Esophagus mucosa (tissue), 1 donor: ENCODE measurements at regions not wholly inside any gene's neighbourhood (a gene's known extent, or its start where the extent isn't known, plus 50 kb on each side); places are given as distances from the start of the nearest gene placed in this dataset.

ENCODE experiments used
- ATAC-seq: fragments of 200-7000 bp; cut with Tn5 transposase; one replicate; pipeline ENCODE4 v1.9.1; 2020
- donor health status: DM: yes; HTN: yes; CAD: no.

DNA sequence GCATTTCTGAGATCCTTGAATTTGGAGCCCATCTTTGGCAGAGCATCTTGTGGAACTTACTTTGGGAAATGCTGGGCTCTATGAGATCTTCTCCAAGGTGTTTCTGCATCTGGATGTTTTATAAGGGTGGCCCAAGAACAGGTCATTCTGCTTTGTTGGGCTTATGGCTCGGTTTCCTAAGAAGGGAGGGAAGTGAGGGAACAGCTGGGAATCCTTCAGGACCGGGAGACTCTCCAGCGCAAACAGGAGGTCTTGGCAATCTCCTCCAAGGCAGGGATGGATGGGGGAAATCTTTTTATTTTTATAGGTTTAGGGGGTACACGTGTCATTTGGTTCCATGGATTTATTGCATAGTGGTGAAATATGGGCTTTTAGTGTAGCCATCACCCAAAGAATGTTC lies 54.7 kb downstream of the IRX3 start:
- ATAC-seq = no peak

DNA sequence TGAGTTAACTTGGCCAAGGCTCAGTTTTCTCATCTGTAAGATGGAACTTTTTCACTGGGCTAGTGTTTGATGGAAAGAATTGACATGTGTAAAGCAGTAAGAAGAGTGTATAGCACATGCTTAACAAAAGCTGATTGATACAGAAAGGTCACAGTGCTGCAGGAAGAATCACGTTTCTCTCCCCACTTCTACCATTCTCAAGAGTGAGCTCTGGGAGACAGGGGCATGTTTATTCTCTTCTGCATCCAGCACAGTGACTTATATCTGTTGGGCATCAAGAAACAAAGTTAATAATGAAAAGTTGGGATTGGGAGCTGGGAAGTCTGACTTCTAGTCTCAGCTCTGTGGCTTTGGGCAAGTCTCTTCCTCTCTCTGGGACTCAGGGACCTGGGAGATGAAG lies 55.3 kb downstream of the IRX3 start:
- no peak for ATAC-seq

DNA sequence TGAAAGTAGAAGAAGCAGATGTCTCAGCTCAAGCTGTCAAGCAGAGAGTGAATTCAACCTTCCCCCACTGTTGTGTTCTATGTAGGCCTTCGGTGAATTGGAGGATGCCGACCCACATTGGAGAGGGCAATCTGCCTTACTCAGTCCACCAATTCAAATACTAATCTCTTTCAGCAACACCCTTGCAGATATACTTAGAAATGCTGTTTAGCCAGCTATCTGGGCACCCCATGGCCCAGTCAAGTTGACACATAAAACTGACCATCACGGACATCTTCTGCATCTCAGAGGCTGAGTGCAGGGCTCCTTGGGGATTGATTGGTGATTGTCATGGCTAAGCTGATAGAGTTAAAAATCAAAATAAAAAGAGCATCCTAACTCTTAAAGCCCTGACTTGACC lies 58.3 kb downstream of the IRX3 start:
- ATAC-seq = no peak

DNA sequence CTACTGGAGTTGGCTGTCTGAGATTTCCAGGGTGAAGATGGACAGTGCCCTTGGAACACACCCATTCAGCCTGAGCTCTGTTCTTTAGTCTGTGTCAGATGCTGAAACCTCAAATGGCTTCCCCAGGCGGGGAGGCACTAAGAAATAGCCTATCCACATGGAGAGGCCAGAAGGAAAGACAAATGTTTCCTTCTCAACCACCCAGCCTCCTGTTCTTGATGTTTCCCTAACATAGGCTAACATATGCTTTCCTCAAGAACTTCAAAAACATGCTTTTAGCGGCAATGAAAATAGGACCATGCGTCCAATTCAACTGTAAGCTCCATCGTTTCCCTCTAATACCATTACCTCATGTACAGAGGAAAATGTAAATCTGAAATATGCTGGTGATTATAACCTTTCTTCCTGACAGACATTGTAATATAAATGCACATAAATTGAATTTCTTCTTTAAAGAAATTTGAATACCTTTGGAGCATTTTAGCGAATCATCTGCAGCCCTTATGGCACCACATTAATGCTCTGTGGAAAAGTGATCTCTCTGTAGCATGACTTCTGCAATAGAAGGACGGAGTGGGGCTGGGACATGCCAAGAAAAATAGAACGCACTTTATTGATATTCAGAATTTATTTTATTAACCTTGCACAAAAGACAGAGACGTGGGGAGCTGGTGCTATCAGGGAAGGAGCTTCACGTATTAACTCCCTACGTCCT lies 60.1 kb downstream of the IRX3 start:
- ATAC-seq = no peak

DNA sequence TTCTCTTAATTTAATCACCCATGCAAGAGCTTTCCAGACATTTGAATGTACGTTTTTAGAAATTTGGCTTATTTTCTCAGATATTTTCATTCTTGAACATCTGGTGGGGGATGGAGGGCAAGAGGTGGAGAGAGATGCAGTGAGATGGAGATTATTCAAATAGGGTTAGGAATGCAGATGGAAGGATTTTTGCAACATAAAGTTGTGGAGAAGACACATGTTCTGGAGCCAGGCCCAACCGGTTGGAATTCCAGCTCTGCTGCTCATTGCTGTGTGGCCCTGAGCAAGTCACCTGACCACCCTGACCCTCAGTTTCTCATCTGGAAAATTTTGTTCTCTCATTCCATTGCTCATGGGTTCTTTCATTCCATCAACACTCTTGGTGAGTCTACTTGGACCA lies 66.9 kb downstream of the IRX3 start:
- ATAC-seq = no peak

DNA sequence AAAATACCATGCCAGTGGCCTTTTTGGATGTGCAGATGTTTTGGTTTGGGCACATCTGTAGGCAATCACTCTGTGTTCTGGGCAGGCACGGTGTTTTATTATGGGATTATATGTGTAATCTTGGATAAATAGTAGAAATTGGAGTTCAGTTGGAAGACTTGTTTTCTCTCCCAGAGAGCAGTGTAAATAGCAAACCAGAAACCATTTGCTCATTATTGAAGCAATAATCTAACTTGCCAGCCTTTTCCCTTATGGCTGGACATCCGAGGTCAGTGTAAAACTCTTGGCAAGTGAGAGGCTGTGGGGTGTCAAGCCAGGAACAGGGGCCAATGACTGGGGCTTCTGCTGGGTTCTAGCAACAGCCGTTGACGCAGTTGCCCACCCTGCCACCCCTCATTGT lies 69.9 kb downstream of the IRX3 start:
- ATAC-seq = no peak

DNA sequence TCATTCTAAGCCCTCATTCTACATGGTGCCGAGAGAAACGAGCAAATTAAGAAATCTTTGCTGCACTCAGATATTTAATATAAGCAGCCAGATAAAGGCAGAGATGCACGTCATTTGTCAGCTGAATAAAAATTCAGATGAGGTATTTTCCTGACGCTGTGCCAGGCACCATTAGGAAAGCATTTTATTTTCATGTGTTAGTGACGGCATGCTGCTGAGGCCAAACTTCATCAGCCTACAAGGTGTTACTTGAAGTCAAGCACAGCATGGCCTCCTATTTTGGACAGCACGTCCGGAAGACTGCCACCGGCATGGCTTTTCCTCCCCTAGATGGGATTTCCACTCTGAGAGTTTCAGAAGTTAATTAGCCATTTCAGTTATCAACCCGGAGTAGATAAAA lies 70.3 kb downstream of the IRX3 start:
- ATAC-seq = no peak

DNA sequence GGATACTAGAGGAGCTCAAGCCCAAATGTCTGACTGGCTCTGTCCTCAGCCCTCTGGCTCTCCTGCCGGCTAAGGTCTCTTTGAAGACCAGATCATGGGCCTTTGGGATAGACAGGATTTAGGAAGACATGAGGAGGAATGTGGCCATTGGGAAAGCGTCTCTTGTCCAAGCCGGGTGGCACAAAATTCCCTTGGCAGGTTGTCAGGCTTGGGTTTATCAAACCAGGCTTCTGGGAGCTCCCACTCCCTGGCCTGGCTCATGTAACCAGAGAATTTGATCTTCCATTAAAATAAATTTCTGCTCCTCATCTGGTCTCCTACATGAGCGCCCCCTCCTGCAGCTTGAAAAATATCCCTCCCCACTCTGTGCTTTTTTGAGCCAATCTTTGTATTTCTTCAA lies 71.1 kb downstream of the IRX3 start:
- ATAC-seq = no peak

DNA sequence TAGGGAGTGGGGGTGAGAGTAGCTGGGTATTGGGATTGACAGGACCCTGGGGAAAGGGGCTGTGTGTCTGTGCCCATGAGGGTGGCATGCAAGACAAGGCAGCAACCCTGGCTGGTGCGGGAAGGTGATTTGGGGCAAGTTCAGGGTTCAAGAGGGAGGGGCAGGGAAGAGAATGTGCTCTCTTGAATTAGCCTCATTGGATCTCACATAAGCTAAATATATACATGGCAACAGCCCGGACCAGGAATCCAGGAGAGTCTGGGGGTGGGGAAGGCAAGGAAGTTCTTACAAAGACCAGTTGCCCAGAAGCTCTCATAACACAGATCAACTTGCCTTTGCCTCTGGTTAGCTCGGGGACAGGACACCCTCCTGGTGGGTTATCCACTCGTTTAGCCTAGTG lies 73.3 kb downstream of the IRX3 start:
- no peak for ATAC-seq

DNA sequence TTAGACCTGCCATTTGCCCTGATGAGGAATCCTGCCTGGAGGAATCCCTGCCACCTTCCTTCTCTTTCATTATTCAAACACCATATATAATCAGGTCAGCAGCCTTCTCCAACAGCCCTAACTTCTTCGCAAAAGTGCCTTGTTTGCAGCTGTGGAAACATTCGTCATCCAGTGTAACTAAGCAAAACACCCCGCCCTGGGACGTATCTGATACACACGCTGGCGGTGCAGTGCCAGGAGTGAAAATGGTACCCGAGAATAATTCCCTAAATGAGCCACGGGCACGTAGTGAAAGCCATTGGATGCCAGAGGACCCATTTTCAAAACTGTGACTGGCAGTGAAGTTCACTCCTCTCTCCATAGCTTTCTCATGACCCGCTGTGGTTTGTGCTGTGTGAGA lies 73.7 kb downstream of the IRX3 start:
- no peak for ATAC-seq

DNA sequence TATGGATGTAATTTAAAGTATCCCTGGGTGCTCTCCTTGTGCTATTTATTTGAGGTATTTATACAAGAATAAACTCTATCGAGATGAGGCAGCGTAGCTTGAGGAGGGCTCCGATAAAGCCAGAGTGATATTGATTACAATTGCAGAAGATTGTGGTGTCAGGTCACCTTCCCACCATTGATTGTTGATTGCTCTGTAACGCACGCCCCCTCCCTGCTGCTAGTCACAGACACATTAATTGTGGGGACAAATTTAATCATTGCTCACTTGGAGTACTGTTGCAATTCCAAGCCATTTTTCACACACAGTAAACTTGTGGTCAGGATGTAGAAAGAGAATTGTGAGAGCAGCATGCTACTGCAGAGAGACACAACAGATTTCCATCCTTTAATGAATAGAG lies 75.4 kb downstream of the IRX3 start:
- ATAC-seq = no peak

DNA sequence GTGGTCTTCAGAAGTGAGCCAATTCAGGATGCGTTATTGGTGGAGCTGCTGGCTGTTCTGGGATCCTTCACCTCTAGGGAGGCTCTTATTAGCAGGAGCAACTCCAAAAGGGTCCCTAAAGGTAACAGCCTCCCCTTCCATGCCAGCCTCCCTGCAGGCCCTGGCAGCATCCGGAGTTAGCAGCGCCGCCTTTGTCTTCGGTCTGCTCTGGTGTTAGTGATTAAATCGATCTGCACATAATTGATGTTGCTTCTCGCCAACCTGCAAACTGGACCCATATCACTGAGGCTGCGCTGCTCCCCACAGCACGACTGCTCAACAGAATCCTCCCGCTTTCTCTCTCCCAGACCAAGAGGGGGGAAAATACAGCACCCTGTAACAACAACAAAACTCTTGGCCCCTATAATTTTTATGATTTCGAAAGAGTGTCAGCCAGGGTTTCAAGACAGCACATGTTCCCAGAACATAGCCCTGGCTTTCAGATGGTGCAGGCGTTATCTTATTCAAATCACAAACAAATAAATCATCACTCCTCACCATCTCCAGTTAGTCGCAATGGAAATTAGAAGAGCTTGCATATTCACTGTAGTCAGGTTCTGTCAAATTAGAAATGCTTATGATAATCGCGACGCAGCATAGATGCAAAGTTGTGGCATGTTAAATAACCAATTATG lies 76.0 kb downstream of the IRX3 start:
- no peak for ATAC-seq

DNA sequence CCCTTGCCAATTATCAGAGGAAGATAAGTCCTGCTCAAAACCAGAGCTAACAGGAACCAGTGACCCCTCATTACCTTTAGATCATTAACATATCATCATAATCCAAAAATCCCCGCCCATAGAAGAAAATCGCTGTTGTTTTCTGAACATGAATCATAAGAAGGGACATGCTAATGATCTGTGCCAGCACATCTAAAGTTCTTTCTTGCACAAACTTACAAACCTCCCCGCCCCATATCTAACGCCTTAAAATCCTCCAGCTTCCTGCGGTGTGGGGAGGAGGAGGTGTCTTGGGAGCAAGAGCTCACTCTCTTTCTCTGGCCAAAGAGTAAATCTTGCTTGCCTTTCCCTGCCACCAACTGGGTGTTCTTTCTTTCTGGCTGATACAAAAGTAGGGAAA lies 78.3 kb downstream of the IRX3 start:
- peak; percentile 70 for ATAC-seq

DNA sequence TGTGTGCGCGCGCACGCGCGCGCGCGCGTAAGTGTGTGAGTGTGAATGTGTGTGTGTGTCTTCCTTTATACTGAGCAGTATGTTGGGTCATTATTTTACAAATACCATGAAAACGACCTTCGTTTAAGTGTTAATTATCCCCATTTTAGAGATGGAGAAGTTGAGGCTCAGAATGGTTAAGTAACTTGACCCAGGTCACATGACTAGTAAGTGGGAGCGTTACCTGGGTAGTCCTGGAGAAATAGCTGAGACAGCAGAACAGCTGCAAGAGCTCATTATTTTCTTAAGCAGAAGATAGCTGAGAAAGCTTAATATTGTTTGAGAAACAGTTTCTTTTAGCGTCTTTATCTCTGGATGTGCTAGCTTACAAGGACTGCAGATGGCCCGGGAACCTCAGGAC lies 78.8 kb downstream of the IRX3 start:
- ATAC-seq = no peak

DNA sequence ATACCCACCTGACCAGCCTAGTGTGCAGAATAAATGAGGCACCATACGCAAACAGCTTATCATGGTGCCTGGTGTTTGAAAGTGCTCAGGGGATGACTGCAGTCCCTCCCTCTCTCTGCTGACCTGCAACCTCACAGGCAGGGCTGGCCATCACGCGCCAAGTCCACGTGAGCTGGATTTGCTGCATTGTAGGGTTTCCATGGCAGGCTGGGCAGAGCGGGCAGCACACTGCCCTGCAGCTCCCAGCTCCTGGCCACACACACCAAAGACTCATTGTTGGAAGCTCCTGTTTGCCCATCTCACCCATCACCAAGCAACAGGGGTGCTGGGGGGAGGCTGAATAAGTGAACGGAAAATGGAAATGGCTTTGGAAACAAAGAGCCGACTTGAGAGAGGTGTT lies 81.8 kb downstream of the IRX3 start:
- no peak for ATAC-seq

DNA sequence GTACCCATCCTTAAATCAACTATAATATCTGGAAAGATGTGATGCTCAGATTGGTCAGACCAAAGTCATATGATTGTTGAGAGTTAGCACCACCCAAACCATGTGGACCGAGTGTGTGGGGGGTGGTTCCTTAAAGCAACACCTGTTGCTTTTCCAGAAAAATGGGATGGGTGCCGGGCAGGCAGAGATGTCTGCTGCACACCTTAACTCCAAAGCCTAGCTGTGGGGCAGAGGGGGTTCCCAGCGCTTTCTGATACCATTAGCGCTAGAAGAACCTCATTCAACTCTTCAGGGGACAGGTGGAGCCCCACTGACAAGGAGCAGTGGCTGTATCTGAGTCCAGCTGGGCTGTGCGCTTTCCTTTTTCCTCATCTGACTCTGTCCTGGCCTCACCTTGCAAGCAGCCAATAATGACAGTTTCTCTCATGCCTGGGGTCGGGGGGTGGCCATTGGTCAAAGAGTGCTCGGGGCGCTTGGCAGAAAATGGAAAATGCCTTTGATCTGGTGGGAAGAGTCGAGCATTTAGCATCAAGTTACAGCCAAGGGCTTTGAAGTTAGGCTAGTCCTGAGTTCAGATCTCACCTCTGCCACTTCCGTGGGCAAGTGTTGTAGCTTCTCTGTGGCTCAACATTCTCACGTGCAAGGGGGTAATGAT lies 82.6 kb downstream of the IRX3 start:
- ATAC-seq = no peak

DNA sequence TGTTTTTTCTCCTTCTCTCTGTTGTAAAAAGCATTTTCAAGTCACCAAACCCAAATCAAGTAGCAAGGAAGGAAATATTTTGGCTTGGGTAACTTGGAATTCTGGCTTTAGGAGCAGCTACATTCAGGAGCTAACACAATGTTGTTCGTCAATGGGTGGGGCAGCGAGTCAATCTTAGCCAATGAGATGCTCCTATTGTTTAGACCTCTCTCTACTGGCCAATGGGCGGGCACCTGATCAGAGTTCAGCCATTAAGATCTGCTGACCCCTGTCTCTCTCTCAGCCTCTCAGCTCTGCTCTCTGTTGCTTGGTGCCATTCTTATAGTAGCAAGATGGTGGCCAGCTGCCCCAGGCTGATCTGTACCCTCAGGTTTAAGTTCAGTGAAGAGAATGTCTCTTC lies 83.2 kb downstream of the IRX3 start:
- ATAC-seq = no peak
